Right forelimb (tissue), 1 donor: ENCODE measurements at regions not wholly inside any gene's neighbourhood (a gene's known extent, or its start where the extent isn't known, plus 50 kb on each side); places are given as distances from the start of the nearest gene placed in this dataset.
"Not testable (repeated sequence)": the region's sequence is repeated elsewhere in the genome, so short reads cannot be mapped to it uniquely, and the experiment has no call there.

Source experiments
- DNase-seq: peaks from one replicate; pipeline ENCODE4 v3.0.0-alpha.2; 2018

GRCh38 chrX:1140236-1140681 is 72.2 kb downstream of the CRLF2 start:
- no peak for DNase-seq

GRCh38 chrX:1139185-1139500 is 73.3 kb downstream of the CRLF2 start:
- no peak for DNase-seq

- no peak for DNase-seq
Measured at GRCh38 chrX:1138476-1139184, 73.8 kb downstream of the CRLF2 start.

GRCh38 chrX:1137531-1137930 is 74.9 kb downstream of the CRLF2 start:
- no peak for DNase-seq

- not testable (repeated sequence) for DNase-seq
Measured at GRCh38 chrX:1136582-1136981, 75.9 kb downstream of the CRLF2 start.

- DNase-seq, result no peak
Measured at GRCh38 chrX:1134976-1135375, 77.5 kb downstream of the CRLF2 start.

- DNase-seq, result no peak
Measured at GRCh38 chrX:1134156-1134555, 78.3 kb downstream of the CRLF2 start.

GRCh38 chrX:1126738-1127137 is 85.7 kb downstream of the CRLF2 start:
- no peak for DNase-seq

GRCh38 chrX:1124531-1124930 is 87.9 kb downstream of the CRLF2 start:
- no peak for DNase-seq

- not testable (repeated sequence) for DNase-seq
Measured at GRCh38 chrX:1122851-1123250, 89.6 kb downstream of the CRLF2 start.

- no peak for DNase-seq
Measured at GRCh38 chrX:1119275-1119674, 93.2 kb downstream of the CRLF2 start.

GRCh38 chrX:1118572-1119199 is 93.8 kb downstream of the CRLF2 start:
- no peak for DNase-seq

GRCh38 chrX:1115411-1115810 is 97.0 kb downstream of the CRLF2 start:
- not testable (repeated sequence) for DNase-seq

GRCh38 chrX:1112321-1112720 is 100.1 kb downstream of the CRLF2 start:
- DNase-seq, result no peak

- no peak for DNase-seq
Measured at GRCh38 chrX:1111601-1112300, 100.7 kb downstream of the CRLF2 start.

- DNase-seq, result no peak
Measured at GRCh38 chrX:1109580-1110119, 102.8 kb downstream of the CRLF2 start.

- no peak for DNase-seq
Measured at GRCh38 chrX:1108501-1109445, 103.7 kb downstream of the CRLF2 start.

GRCh38 chrX:1106478-1107210 is 105.8 kb downstream of the CRLF2 start:
- DNase-seq, result no peak

- no peak for DNase-seq
Measured at GRCh38 chrX:1105671-1106419, 106.6 kb downstream of the CRLF2 start.

- not testable (repeated sequence) for DNase-seq
Measured at GRCh38 chrX:1105031-1105430, 107.4 kb downstream of the CRLF2 start.

- no peak for DNase-seq
Measured at GRCh38 chrX:1103360-1103759, 109.1 kb downstream of the CRLF2 start.
